H1 (cell line): ENCODE measurements at regions not wholly inside any gene's neighbourhood (a gene's known extent, or its start where the extent isn't known, plus 50 kb on each side); places are given as distances from the start of the nearest gene placed in this dataset.

Experiments used
- CTCF ChIA-PET: fragments of 300-600 bp; sonication (Branson Sonifier 250); formaldehyde crosslinking; loops from one replicate; lab custom pipeline; 2021; ENCODE audit not compliant: partially characterized antibody; lab: Charles Lee
- POLR2A ChIA-PET: fragments of 300-600 bp; sonication (Branson Sonifier 250); formaldehyde crosslinking; loops from one replicate; lab custom pipeline; 2021; ENCODE audit warnings: inconsistent platforms; ENCODE audit not compliant: partially characterized antibody; lab: Charles Lee
- DNase-seq, 2 experiments: peaks; one replicate each; pipeline versions ENCODE4 v3.0.0 to v3.0.0-alpha.2; 2010 to 2022; ENCODE audit warnings: low spot score in 2 of 2, low read depth in 1 of 2, mixed read lengths in 1 of 2
- FAIRE-seq: peaks from 2 replicates; lab custom pipeline; 2011; peaks lifted over from hg19 to GRCh38; lab: Jason Lieb, UNC
- H2AFZ ChIP-seq: 2 replicates; pipeline ENCODE4 v1.8.1; 2012; ENCODE audit warnings: low read length, inconsistent platforms
- H2AK5ac ChIP-seq: 2 replicates; pipeline ENCODE4 v1.6.1; 2013; ENCODE audit warnings: low read depth, low read length
- H2BK120ac ChIP-seq: replicated peaks from 2 replicates; pipeline ENCODE3; 2013; ENCODE audit warnings: low read depth, low read length, inconsistent platforms
- H2BK12ac ChIP-seq: 2 replicates; pipeline ENCODE4 v1.6.1; 2013; ENCODE audit warnings: low read depth, low read length
- H2BK15ac ChIP-seq: 2 replicates; pipeline ENCODE4 v1.6.1; 2013; ENCODE audit warnings: low read length
- H2BK20ac ChIP-seq: 2 replicates; pipeline ENCODE4 v1.6.1; 2013; ENCODE audit warnings: low read length
- H2BK5ac ChIP-seq: 2 replicates; pipeline ENCODE4 v1.6.1; 2013; ENCODE audit warnings: low read depth, low read length
- H3K14ac ChIP-seq: 2 replicates; pipeline ENCODE4 v1.6.1; 2013; ENCODE audit warnings: inconsistent platforms; ENCODE audit not compliant: insufficient read length
- H3K18ac ChIP-seq: 2 replicates; pipeline ENCODE4 v1.6.1; 2013; ENCODE audit warnings: low read length; ENCODE audit errors: extremely low read depth
- H3K23ac ChIP-seq: 2 replicates; pipeline ENCODE4 v1.6.1; 2013; ENCODE audit warnings: inconsistent platforms; ENCODE audit not compliant: insufficient read length
- H3K23me2 ChIP-seq: 2 replicates; pipeline ENCODE4 v1.6.1; 2013; ENCODE audit warnings: low read depth, low read length
- H3K27ac ChIP-seq: 2 replicates; pipeline ENCODE4 v1.6.1; 2011; ENCODE audit warnings: low read depth, low read length, inconsistent platforms
- H3K27me3 ChIP-seq, 4 experiments: replicated peaks in 1 of 4; 1 replicate in 1 of 4; 2 replicates in 3 of 4; pipeline versions ENCODE4 v1.6.1 to v1.8.1; 2011 to 2013; ENCODE audit warnings: low read length in 3 of 4, mild to moderate bottlenecking in 3 of 4, inconsistent platforms in 2 of 4, mixed read lengths in 2 of 4, moderate library complexity in 1 of 4; ENCODE audit not compliant: control insufficient read depth in 3 of 4, insufficient read depth in 3 of 4; ENCODE audit errors: extremely low read depth in 1 of 4
- H3K36me3 ChIP-seq, 4 experiments: 2 replicates each; pipeline versions ENCODE4 v1.6.1 to v1.8.1; 2011 to 2013; ENCODE audit warnings: mild to moderate bottlenecking in 4 of 4, low read length in 3 of 4, moderate library complexity in 2 of 4, control low read depth in 1 of 4, inconsistent platforms in 1 of 4; ENCODE audit not compliant: insufficient read depth in 4 of 4, control insufficient read depth in 2 of 4
- H3K4ac ChIP-seq: replicated peaks from 2 replicates; pipeline ENCODE3; 2013; ENCODE audit warnings: low read length, low read depth, mixed read lengths, inconsistent platforms; ENCODE audit not compliant: insufficient read length
- H3K4me1 ChIP-seq, 4 experiments: replicated peaks in 1 of 4; 1 replicate in 1 of 4; 2 replicates in 3 of 4; pipeline versions ENCODE4 v1.6.1 to v1.8.1; 2011 to 2013; ENCODE audit warnings: low read length in 3 of 4, inconsistent platforms in 2 of 4, mixed read lengths in 1 of 4; ENCODE audit not compliant: insufficient read depth in 4 of 4, control insufficient read depth in 3 of 4
- H3K4me2 ChIP-seq, 2 experiments: 2 replicates each; pipeline versions ENCODE4 v1.6.1 to v1.8.1; 2011 to 2013; ENCODE audit warnings: low read depth in 2 of 2, low read length in 2 of 2, control low read depth in 1 of 2, inconsistent platforms in 1 of 2, mild to moderate bottlenecking in 1 of 2; ENCODE audit not compliant: insufficient read depth in 1 of 2
- H3K4me3 ChIP-seq, 4 experiments: fragments of 200-600, 300-600 bp in 1 of 4; sonication (generic), shearing (Covaris generic), sonication (Bioruptor Twin) in 1 of 4; 2 replicates each; pipeline versions ENCODE4 v1.5.1 to v1.8.1; 2011 to 2016; ENCODE audit warnings: low read length in 4 of 4, low read depth in 3 of 4, control low read depth in 2 of 4, inconsistent platforms in 2 of 4, mild to moderate bottlenecking in 2 of 4, mixed read lengths in 1 of 4, moderate library complexity in 1 of 4; ENCODE audit not compliant: insufficient read depth in 2 of 4; ENCODE audit errors: extremely low read depth in 1 of 4
- H3K56ac ChIP-seq: replicated peaks from 2 replicates; pipeline ENCODE3; 2013; ENCODE audit warnings: low read depth, mild to moderate bottlenecking, mixed read lengths, low read length, inconsistent platforms; ENCODE audit not compliant: insufficient read length
- H3K79me1 ChIP-seq: 2 replicates; pipeline ENCODE4 v1.6.1; 2013; ENCODE audit warnings: low read depth, low read length, control low read depth
- H3K79me2 ChIP-seq, 2 experiments: 2 replicates each; pipeline versions ENCODE4 v1.6.1 to v1.8.1; 2012 to 2013; ENCODE audit warnings: low read length in 2 of 2, mild to moderate bottlenecking in 2 of 2, inconsistent platforms in 1 of 2; ENCODE audit not compliant: insufficient read depth in 2 of 2, control insufficient read depth in 1 of 2
- H3K9ac ChIP-seq, 4 experiments: replicated peaks in 1 of 4; 1 replicate in 1 of 4; 2 replicates in 3 of 4; pipeline versions ENCODE4 v1.6.1 to v1.8.1; 2011 to 2013; ENCODE audit warnings: low read depth in 3 of 4, low read length in 3 of 4, control low read depth in 2 of 4, mild to moderate bottlenecking in 2 of 4, moderate library complexity in 2 of 4, inconsistent platforms in 1 of 4; ENCODE audit errors: extremely low read depth in 1 of 4
- H3K9me3 ChIP-seq, 2 experiments: 2 replicates each; pipeline versions ENCODE4 v1.6.1 to v1.8.1; 2012 to 2013; ENCODE audit warnings: mild to moderate bottlenecking in 2 of 2, moderate library complexity in 2 of 2, control low read depth in 1 of 2, inconsistent platforms in 1 of 2, low read depth in 1 of 2, low read length in 1 of 2, mixed read lengths in 1 of 2; ENCODE audit not compliant: insufficient read depth in 2 of 2
- H4K20me1 ChIP-seq, 2 experiments: replicated peaks in 1 of 2; 2 replicates each; pipeline versions ENCODE3 to v1.8.1; 2011 to 2013; ENCODE audit warnings: inconsistent platforms in 2 of 2, low read length in 2 of 2, mild to moderate bottlenecking in 1 of 2; ENCODE audit not compliant: insufficient read depth in 2 of 2, control insufficient read depth in 1 of 2
- H4K5ac ChIP-seq: 2 replicates; pipeline ENCODE4 v1.6.1; 2013; ENCODE audit warnings: low read length, low read depth, mixed read lengths, inconsistent platforms; ENCODE audit not compliant: insufficient read length
- H4K8ac ChIP-seq: 2 replicates; pipeline ENCODE4 v1.8.0; 2013; ENCODE audit warnings: mild to moderate bottlenecking, moderate library complexity, low read length, inconsistent platforms; ENCODE audit not compliant: insufficient read depth; ENCODE audit errors: extremely low read depth
- H4K91ac ChIP-seq: replicated peaks from 2 replicates; pipeline ENCODE3; 2013; ENCODE audit warnings: low read length, mixed read lengths, inconsistent platforms; ENCODE audit not compliant: insufficient read length
- ATF3 ChIP-seq: IDR thresholded peaks from 2 replicates; pipeline ENCODE4 v1.6.1; 2011; ENCODE audit warnings: low read depth, mild to moderate bottlenecking, low read length; ENCODE audit not compliant: insufficient read depth
- BCL11A ChIP-seq, 2 experiments: IDR thresholded peaks; one replicate each; pipeline ENCODE4 v1.6.1; 2011; ENCODE audit warnings: low read depth in 2 of 2, low read length in 2 of 2, mild to moderate bottlenecking in 2 of 2
- CTCF ChIP-seq, 3 experiments: IDR thresholded peaks; 1 replicate in 2 of 3; 2 replicates in 1 of 3; pipeline versions ENCODE4 v1.5.1 to v1.6.1; 2011; ENCODE audit warnings: low read length in 3 of 3, mild to moderate bottlenecking in 3 of 3, inconsistent platforms in 2 of 3, low read depth in 1 of 3, moderate library complexity in 1 of 3; ENCODE audit not compliant: insufficient read depth in 1 of 3; ENCODE audit errors: control extremely low read depth in 1 of 3
- GTF2F1 ChIP-seq: IDR thresholded peaks from 2 replicates; pipeline ENCODE4 v1.6.1; 2012; ENCODE audit warnings: low read depth, low read length, improper control_type of control experiment, borderline replicate concordance
- HDAC6 ChIP-seq: IDR thresholded peaks from one replicate; pipeline ENCODE4 v1.7.1; 2012; ENCODE audit warnings: low read depth, mild to moderate bottlenecking, inconsistent platforms, low read length, moderate library complexity
- KDM1A ChIP-seq: fragments of 200-600, 300-600 bp; sonication (generic); IDR thresholded peaks from 2 replicates; pipeline ENCODE4 v1.7.1; 2016; ENCODE audit warnings: mild to moderate bottlenecking, low read length, borderline replicate concordance
- NRF1 ChIP-seq: IDR thresholded peaks from 2 replicates; pipeline ENCODE4 v1.6.1; 2011; ENCODE audit warnings: mild to moderate bottlenecking, low read depth, low read length, improper control_type of control experiment
- SIX5 ChIP-seq: IDR thresholded peaks from 2 replicates; pipeline ENCODE4 v1.6.1; 2011; ENCODE audit warnings: mild to moderate bottlenecking, low read depth, low read length
- USF2 ChIP-seq: IDR thresholded peaks from 2 replicates; pipeline ENCODE4 v1.6.1; 2011; ENCODE audit warnings: low read length, improper control_type of control experiment
- WGBS, 2 experiments: shearing (Covaris generic) in 1 of 2; methylation state at CpG; one replicate each; pipeline versions ENCODE4 v1.1.6 to v1.1.7; 2013 to 2015; ENCODE audit warnings: low lambda C conversion rate in 2 of 2, mixed read lengths in 2 of 2, inconsistent platforms in 1 of 2, low coverage in 1 of 2, missing lambda C conversion rate in 1 of 2; ENCODE audit not compliant: insufficient replicate concordance in 2 of 2, insufficient coverage in 1 of 2, insufficient read length in 1 of 2; ENCODE audit errors: extremely low coverage in 1 of 2, missing lambda C conversion rate in 1 of 2; 5-methylcytosine and 5-hydroxymethylcytosine counted together

- Histone ChIP-seq H3K14ac (no peak overlapping the region), H3K9me3 (no peaks in the 10 kb centered on the region), H3K4me3 (no peak overlapping the region), H2BK5ac (no peak overlapping the region), H3K36me3 (no peaks in the 10 kb centered on the region), H3K4me1 (no peaks in the 10 kb centered on the region), H3K18ac (no peak overlapping the region), H2BK20ac (no peak overlapping the region), H3K79me2 (no peaks in the 10 kb centered on the region), H2BK12ac (no peak overlapping the region), H3K4ac (no peak overlapping the region), H3K27ac (no peak overlapping the region), H4K5ac (no peak overlapping the region), H2BK15ac (no peak overlapping the region), H2AK5ac (no peak overlapping the region), H3K4me2 (no peak overlapping the region), H3K23ac (no peak overlapping the region), H3K9ac (no peak overlapping the region), H4K20me1 (no peaks in the 10 kb centered on the region), H2AFZ (no peak overlapping the region), H4K8ac (no peak overlapping the region), H3K56ac (no peak overlapping the region), H3K23me2 (no peaks in the 10 kb centered on the region), H3K79me1 (no peaks in the 10 kb centered on the region), H2BK120ac (no peak overlapping the region), H4K91ac (no peak overlapping the region), H3K27me3 (no peaks in the 10 kb centered on the region)
- CTCF ChIA-PET, result interaction anchor here (0.9 kb wide), 1 partner anchor 738 kb away, joined by 3 read pairs; no protein-coding TSS in a partner anchor
- FAIRE-seq (no peak), DNase-seq (no peak)
- POLR2A ChIA-PET, result interaction anchor here (1.7 kb wide), 1 partner anchor 88 kb away, joined by 5 read pairs; no protein-coding TSS in a partner anchor
- 84% methylated on average over 4 of the region's 4 CpGs; no CpG with 5 or more reads in 1 of the 2 experiments for WGBS, 2 experiments
- TF ChIP-seq NRF1, result no peak
- TF ChIP-seq BCL11A (IDR thresholded peaks at IDR 0.05; ENCODE audit: low read depth in 2 of 2, low read length in 2 of 2), result no peak
- no peak for TF ChIP-seq HDAC6
- TF ChIP-seq SIX5, result no peak
- TF ChIP-seq ATF3, result no peak
- no peak for TF ChIP-seq GTF2F1
- no peak for TF ChIP-seq KDM1A
- TF ChIP-seq CTCF (IDR thresholded peaks at IDR 0.05; ENCODE audit: control extremely low read depth in 1 of 3, insufficient read depth in 1 of 3, low read depth in 1 of 3, low read length in 3 of 3), result no peak
- no peak for TF ChIP-seq USF2
Measured at GRCh38 chr9:115391168-115391825, 273.3 kb upstream of the TNC start.
